ENCODE measurements at regions not wholly inside any gene's neighbourhood (a gene's known extent, or its start where the extent isn't known, plus 50 kb on each side); places are given as distances from the start of the nearest gene placed in this dataset.
"Not testable (repeated sequence)": the region's sequence is repeated elsewhere in the genome, so short reads cannot be mapped to it uniquely, and the experiment has no call there.

GRCh38 chr14:105878125-105878524, 351.7 kb downstream of the TMEM121 start:
- Histone ChIP-seq H3K4me3 (ENCODE audit: low read length) (no peak overlapping the region), H3K36me3 (ENCODE audit: control insufficient read depth, low read depth, low read length) (no peaks in the 10 kb centered on the region), H3K4me1 (ENCODE audit: control insufficient read depth, low read depth, low read length) (no peaks in the 10 kb centered on the region), H3K9me3 (ENCODE audit: control insufficient read depth, low read depth, low read length) (peaks cover 63% of the 10 kb centered on the region), H3K9ac (ENCODE audit: low read length) (no peak overlapping the region), H3K27ac (ENCODE audit: low read length) (no peak overlapping the region), H3K27me3 (ENCODE audit: control insufficient read depth, insufficient read depth, low read length) (no peaks in the 10 kb centered on the region)

GRCh38 chr14:105878554-105878953, 352.2 kb downstream of the TMEM121 start:
- Histone ChIP-seq H3K27ac (ENCODE audit: low read length) (no peak overlapping the region), H3K9me3 (ENCODE audit: control insufficient read depth, low read depth, low read length) (peaks cover 60% of the 10 kb centered on the region), H3K4me3 (ENCODE audit: low read length) (no peak overlapping the region), H3K36me3 (ENCODE audit: control insufficient read depth, low read depth, low read length) (no peaks in the 10 kb centered on the region), H3K27me3 (ENCODE audit: control insufficient read depth, insufficient read depth, low read length) (no peaks in the 10 kb centered on the region), H3K4me1 (ENCODE audit: control insufficient read depth, low read depth, low read length) (no peaks in the 10 kb centered on the region), H3K9ac (ENCODE audit: low read length) (no peak overlapping the region)

DNA sequence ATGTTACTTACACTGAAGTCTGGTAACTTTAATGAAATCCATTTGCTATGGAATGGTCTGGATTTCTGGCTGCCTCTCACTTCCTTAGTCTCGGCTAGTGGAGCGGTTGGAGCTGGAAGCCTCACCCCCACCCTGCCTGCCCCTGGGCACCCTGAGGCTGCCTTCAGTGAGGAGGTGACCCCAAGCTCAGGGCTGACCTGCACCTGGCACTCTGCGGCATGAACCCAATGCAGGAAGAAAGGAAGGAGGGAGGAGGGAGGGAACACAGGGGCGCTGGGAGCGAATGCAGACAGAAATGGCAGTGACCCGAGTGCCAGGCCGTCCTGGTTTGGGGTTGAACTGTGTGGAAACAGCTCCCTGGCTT, 353.1 kb downstream of the TMEM121 start:
- Histone ChIP-seq H3K9me3 (ENCODE audit: control insufficient read depth, low read depth, low read length) (peaks cover 55% of the 10 kb centered on the region), H3K4me1 (ENCODE audit: control insufficient read depth, low read depth, low read length) (no peaks in the 10 kb centered on the region), H3K27ac (ENCODE audit: low read length) (no peak overlapping the region), H3K9ac (ENCODE audit: low read length) (no peak overlapping the region), H3K36me3 (ENCODE audit: control insufficient read depth, low read depth, low read length) (no peaks in the 10 kb centered on the region), H3K27me3 (ENCODE audit: control insufficient read depth, insufficient read depth, low read length) (no peaks in the 10 kb centered on the region), H3K4me3 (ENCODE audit: low read length) (no peak overlapping the region)

GRCh38 chr14:105879867-105880561, 353.6 kb downstream of the TMEM121 start:
- no peaks in the 10 kb centered on the region for H3K36me3 ChIP-seq (ENCODE audit: control insufficient read depth, low read depth, low read length)
- H3K9ac ChIP-seq (ENCODE audit: low read length), result no peak overlapping the region
- no peaks in the 10 kb centered on the region for H3K27me3 ChIP-seq (ENCODE audit: control insufficient read depth, insufficient read depth, low read length)
- H3K4me3 ChIP-seq (ENCODE audit: low read length), result no peak overlapping the region
- no peaks in the 10 kb centered on the region for H3K4me1 ChIP-seq (ENCODE audit: control insufficient read depth, low read depth, low read length)
- H3K27ac ChIP-seq (ENCODE audit: low read length), result no peak overlapping the region
- peaks cover 52% of the 10 kb centered on the region for H3K9me3 ChIP-seq (ENCODE audit: control insufficient read depth, low read depth, low read length)

DNA sequence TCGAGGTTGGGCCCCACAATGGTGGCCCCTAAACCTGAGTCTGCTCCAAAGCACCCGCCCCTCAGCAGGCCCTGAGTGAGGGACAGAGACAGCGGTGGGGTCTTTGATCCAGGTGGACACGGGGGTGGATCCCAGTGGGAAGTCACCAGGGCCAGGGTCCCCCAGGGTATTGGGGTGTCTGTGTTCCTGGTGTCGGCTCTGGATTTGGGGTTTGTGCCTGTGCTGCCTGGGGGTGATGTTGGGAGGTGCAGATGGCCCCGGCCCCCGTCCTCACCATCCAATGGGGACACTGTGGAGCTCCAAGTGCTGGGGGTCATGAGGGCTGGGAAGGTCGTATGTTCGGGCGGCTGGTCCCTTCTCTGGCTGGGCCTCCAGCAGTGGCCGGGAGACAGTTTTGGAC, 354.2 kb downstream of the TMEM121 start:
- Histone ChIP-seq H3K9ac (ENCODE audit: low read length) (no peak overlapping the region), H3K4me1 (ENCODE audit: control insufficient read depth, low read depth, low read length) (no peaks in the 10 kb centered on the region), H3K4me3 (ENCODE audit: low read length) (no peak overlapping the region), H3K9me3 (ENCODE audit: control insufficient read depth, low read depth, low read length) (peaks cover 47% of the 10 kb centered on the region), H3K36me3 (ENCODE audit: control insufficient read depth, low read depth, low read length) (no peaks in the 10 kb centered on the region), H3K27ac (ENCODE audit: low read length) (no peak overlapping the region), H3K27me3 (ENCODE audit: control insufficient read depth, insufficient read depth, low read length) (no peaks in the 10 kb centered on the region)

- peaks cover 40% of the 10 kb centered on the region for H3K9me3 ChIP-seq (ENCODE audit: control insufficient read depth, low read depth, low read length)
- no peak overlapping the region for H3K27ac ChIP-seq (ENCODE audit: low read length)
- H3K27me3 ChIP-seq (ENCODE audit: control insufficient read depth, insufficient read depth, low read length), result no peaks in the 10 kb centered on the region
- no peak overlapping the region for H3K9ac ChIP-seq (ENCODE audit: low read length)
- H3K4me3 ChIP-seq (ENCODE audit: low read length), result no peak overlapping the region
- no peaks in the 10 kb centered on the region for H3K4me1 ChIP-seq (ENCODE audit: control insufficient read depth, low read depth, low read length)
- H3K36me3 ChIP-seq (ENCODE audit: control insufficient read depth, low read depth, low read length), result no peaks in the 10 kb centered on the region
These were observed 354.9 kb downstream of the TMEM121 start for GRCh38 chr14:105881021-105881930.

- H3K4me3 ChIP-seq (ENCODE audit: low read length); H3K4me1 ChIP-seq (ENCODE audit: control insufficient read depth, low read depth, low read length); H3K9ac ChIP-seq (ENCODE audit: low read length); H3K36me3 ChIP-seq (ENCODE audit: control insufficient read depth, low read depth, low read length); H3K27me3 ChIP-seq (ENCODE audit: control insufficient read depth, insufficient read depth, low read length); H3K27ac ChIP-seq (ENCODE audit: low read length): not testable (repeated sequence)
- peaks cover 33% of the 10 kb centered on the region for H3K9me3 ChIP-seq (ENCODE audit: control insufficient read depth, low read depth, low read length)
These were observed 355.6 kb downstream of the TMEM121 start for GRCh38 chr14:105882011-105882410.

DNA sequence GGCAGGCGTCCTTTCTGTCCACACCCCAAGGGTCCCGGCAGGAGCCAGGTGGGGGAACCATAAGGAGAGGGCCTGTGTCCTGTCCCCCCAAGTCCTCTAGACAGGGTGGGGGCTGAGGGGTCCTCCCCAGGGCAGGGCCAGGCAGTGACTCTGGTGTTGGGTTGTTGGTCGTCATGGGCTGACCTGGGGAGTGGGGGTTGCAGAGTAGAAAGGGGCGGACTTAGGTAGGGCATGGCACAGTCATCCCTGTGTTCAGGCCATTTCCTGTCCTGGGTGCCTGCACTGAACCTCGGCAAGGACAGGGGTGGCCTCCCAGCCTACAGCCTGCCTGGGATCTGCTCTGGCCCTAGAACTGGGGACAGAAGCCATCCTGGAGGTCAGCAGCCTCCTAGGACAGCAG, 356.2 kb downstream of the TMEM121 start:
- H3K36me3 ChIP-seq (ENCODE audit: control insufficient read depth, low read depth, low read length), result no peaks in the 10 kb centered on the region
- H3K27me3 ChIP-seq (ENCODE audit: control insufficient read depth, insufficient read depth, low read length), result no peaks in the 10 kb centered on the region
- no peaks in the 10 kb centered on the region for H3K4me1 ChIP-seq (ENCODE audit: control insufficient read depth, low read depth, low read length)
- H3K27ac ChIP-seq (ENCODE audit: low read length), result no peak overlapping the region
- H3K9ac ChIP-seq (ENCODE audit: low read length), result no peak overlapping the region
- no peak overlapping the region for H3K4me3 ChIP-seq (ENCODE audit: low read length)
- H3K9me3 ChIP-seq (ENCODE audit: control insufficient read depth, low read depth, low read length), result peaks cover 30% of the 10 kb centered on the region

- Histone ChIP-seq H3K4me1 (ENCODE audit: control insufficient read depth, low read depth, low read length) (no peaks in the 10 kb centered on the region), H3K9me3 (ENCODE audit: control insufficient read depth, low read depth, low read length) (peaks cover 36% of the 10 kb centered on the region), H3K27me3 (ENCODE audit: control insufficient read depth, insufficient read depth, low read length) (no peaks in the 10 kb centered on the region), H3K27ac (ENCODE audit: low read length) (no peak overlapping the region), H3K36me3 (ENCODE audit: control insufficient read depth, low read depth, low read length) (no peaks in the 10 kb centered on the region), H3K9ac (ENCODE audit: low read length) (no peak overlapping the region), H3K4me3 (ENCODE audit: low read length) (no peak overlapping the region)
These were observed 357.0 kb downstream of the TMEM121 start for GRCh38 chr14:105883066-105884005.

DNA sequence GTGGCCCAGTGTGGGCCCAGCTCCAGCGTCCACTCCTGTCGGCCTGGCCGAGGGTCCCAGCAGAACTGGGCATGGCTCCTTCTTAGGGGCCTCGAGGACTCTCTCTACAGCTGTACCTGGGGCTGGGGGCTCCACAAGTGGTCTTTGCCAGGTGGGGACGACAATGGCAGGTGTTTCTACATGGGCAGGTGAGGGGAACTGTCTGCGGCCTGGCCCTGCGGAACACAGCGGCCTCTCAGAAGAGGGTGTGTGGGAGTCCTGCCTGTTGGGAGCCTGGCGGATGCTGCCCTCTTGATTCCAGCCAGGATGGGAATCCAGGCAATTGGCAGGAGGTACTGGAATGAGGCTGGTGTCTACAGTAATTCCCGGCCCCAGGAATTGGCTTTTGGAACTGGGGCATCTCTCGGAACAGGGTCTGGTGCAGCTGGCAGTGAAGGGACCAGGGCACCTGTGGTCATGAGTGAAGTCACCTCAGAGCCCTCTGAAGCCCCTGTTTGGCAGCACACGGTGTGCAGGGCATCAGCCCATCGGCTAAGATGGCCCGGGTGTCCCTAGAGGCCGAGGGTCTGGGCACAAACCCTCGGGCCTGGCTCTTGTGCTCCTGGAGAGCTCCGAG, 357.9 kb downstream of the TMEM121 start:
- peaks cover 30% of the 10 kb centered on the region for H3K9me3 ChIP-seq (ENCODE audit: control insufficient read depth, low read depth, low read length)

GRCh38 chr14:105884808-105885281, 358.5 kb downstream of the TMEM121 start:
- H3K27me3 ChIP-seq (ENCODE audit: control insufficient read depth, insufficient read depth, low read length), result no peaks in the 10 kb centered on the region

More for the DNA sequence above, 357.9 kb downstream of the TMEM121 start:
- not testable (repeated sequence) for H3K36me3 ChIP-seq (ENCODE audit: control insufficient read depth, low read depth, low read length); H3K27me3 ChIP-seq (ENCODE audit: control insufficient read depth, insufficient read depth, low read length); H3K27ac ChIP-seq (ENCODE audit: low read length); H3K4me3 ChIP-seq (ENCODE audit: low read length); H3K9ac ChIP-seq (ENCODE audit: low read length); H3K4me1 ChIP-seq (ENCODE audit: control insufficient read depth, low read depth, low read length)

More at GRCh38 chr14:105884808-105885281, 358.5 kb downstream of the TMEM121 start:
- Histone ChIP-seq H3K9ac (ENCODE audit: low read length) (no peak overlapping the region), H3K4me3 (ENCODE audit: low read length) (no peak overlapping the region), H3K4me1 (ENCODE audit: control insufficient read depth, low read depth, low read length) (no peaks in the 10 kb centered on the region), H3K9me3 (ENCODE audit: control insufficient read depth, low read depth, low read length) (peaks cover 25% of the 10 kb centered on the region), H3K27ac (ENCODE audit: low read length) (no peak overlapping the region), H3K36me3 (ENCODE audit: control insufficient read depth, low read depth, low read length) (no peaks in the 10 kb centered on the region)
